ENCODE measurements at regions not wholly inside any gene's neighbourhood (a gene's known extent, or its start where the extent isn't known, plus 50 kb on each side); places are given as distances from the start of the nearest gene placed in this dataset.

GRCh38 chr6:44004625-44005506 is 122.4 kb downstream of the MRPL14 start:
- TF ChIP-seq CTCF (IDR thresholded peaks at IDR 0.05; ENCODE audit: borderline replicate concordance, extremely low read depth, low read length, poor library complexity, severe bottlenecking) (peak; percentile 64), EZH2 (IDR thresholded peaks at IDR 0.05; ENCODE audit: borderline replicate concordance, low read depth, low read length, severe bottlenecking) (no peak)

All from DND-41 (cell line).